Motor neuron (in vitro differentiated cells): ENCODE measurements at regions not wholly inside any gene's neighbourhood (a gene's known extent, or its start where the extent isn't known, plus 50 kb on each side); places are given as distances from the start of the nearest gene placed in this dataset.
A peak's percentile ranks its signal among the peaks of the same experiment; 100 is the strongest.

Source experiments
- ATAC-seq, 8 experiments: fragments of 200-7000 bp; cut with Tn5 transposase; replicated peaks in 6 of 8; 2 replicates each; pipeline ENCODE4 v1.8.0; 2021; ENCODE audit warnings: mild to moderate bottlenecking in 8 of 8, moderate library complexity in 8 of 8
- H3K27ac ChIP-seq, 2 donors: fragments of 250-450 bp; sonication (Bioruptor Pico); 2 replicates each; pipeline ENCODE4 v1.9.0; 2021; ENCODE audit warnings: antibody characterized with exemption in 2 of 2, mild to moderate bottlenecking in 2 of 2, moderate library complexity in 1 of 2
- H3K4me1 ChIP-seq, 2 donors: fragments of 250-450 bp; sonication (Bioruptor Pico); replicated peaks in 1 of 2; 2 replicates each; pipeline ENCODE4 v1.6.1; 2021; ENCODE audit warnings: antibody characterized with exemption in 2 of 2, mild to moderate bottlenecking in 2 of 2, moderate library complexity in 1 of 2
- H3K4me3 ChIP-seq, 5 donors: fragments of 250-450 bp; sonication (Bioruptor Pico); 2 replicates each; pipeline ENCODE4 v1.9.0; 2021; ENCODE audit warnings: antibody characterized with exemption in 5 of 5, mild to moderate bottlenecking in 5 of 5, moderate library complexity in 4 of 5
- whole genome bisulfite sequencing, 10 experiments: fragments of 450-650 bp; shearing (Covaris generic); methylation state at CpG; one replicate each; pipeline ENCODE4 v1.0.0; 2022; 5-methylcytosine and 5-hydroxymethylcytosine counted together
- in situ Hi-C, 9 experiments: fragments of 400-800 bp; cut with MboI; loops; one replicate each; pipeline ENCODE4 v1.15.0; 2021; ENCODE audit warnings: low sequenced_read_pairs in 9 of 9, low pct_unique_long_range_greater_than_20kb in 2 of 9; ENCODE audit not compliant: unreplicated experiment in 9 of 9

DNA sequence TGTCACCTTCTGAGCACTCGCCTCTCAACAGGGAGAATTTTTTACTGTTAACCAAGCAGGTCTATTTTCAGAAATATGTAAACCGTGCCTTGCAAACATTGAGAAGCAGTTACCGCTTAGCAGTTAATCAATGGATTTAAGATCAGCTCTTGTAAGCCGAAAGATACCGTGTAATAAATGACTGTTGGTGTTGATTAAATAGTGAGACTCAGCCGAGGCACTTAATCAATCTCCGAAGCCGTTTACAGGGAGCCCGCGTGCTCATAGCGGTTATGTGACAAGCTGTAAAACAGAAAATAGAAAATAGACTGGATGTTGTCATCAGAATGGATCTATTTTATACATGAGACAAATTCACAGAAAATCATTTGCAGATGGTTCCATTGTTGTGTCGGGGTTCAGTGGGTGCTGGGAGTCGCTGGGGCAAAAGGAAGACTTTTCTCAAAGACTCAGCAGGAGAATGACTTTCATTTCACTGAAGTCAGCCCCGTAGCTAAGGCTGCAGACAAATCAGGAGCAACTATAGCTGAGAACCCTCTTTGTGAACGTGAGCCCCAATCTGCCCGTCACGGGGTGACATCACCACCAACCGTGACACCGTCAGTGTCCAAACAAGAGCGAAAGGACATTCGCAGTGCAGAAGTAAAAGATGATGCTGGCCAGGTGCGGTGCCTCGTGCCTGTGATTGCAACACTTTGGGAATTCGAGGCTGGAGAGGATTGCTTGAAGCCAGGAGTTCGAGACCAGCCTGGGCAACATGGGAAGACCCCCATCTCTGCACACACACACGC is 275.3 kb downstream of the CRLF2 start:
- peak in 4 of 8 experiments; percentile 17 to 81 (median 68) for ATAC-seq
- H3K4me3 ChIP-seq: no peak overlapping the region
- peaks cover 0 to 4% of the 10 kb centered on the region in 2 donors for H3K4me1 ChIP-seq
- WGBS, 10 experiments: 0 to 70% (median 48%) methylated on average over 2 to 16 of the region's 26 CpGs; no CpG with 5 or more reads in 1 of the 10 experiments
- in situ Hi-C loops: no loop called here
- H3K27ac ChIP-seq: no peak overlapping the region

GRCh38 chrX:933611-934010 is 278.8 kb downstream of the CRLF2 start:
- in situ Hi-C loops: no loop called here
- no peak overlapping the region for H3K4me3 ChIP-seq
- H3K27ac ChIP-seq: no peak overlapping the region
- WGBS, 10 experiments: 20 to 67% (median 37%) methylated on average over 1 to 10 of the region's 11 CpGs; no CpG with 5 or more reads in 2 of the 10 experiments
- ATAC-seq: no peak
- H3K4me1 ChIP-seq: peaks cover 0 to 4% of the 10 kb centered on the region in 2 donors

- Histone ChIP-seq H3K4me1 (no peaks in the 10 kb centered on the region), H3K4me3 (no peak overlapping the region), H3K27ac (no peak overlapping the region)
- in situ Hi-C loops: no loop called here
- ATAC-seq: no peak
- WGBS, 10 experiments: 36 to 85% (median 79%) methylated on average over 2 to 4 of the region's 4 CpGs; no CpG with 5 or more reads in 3 of the 10 experiments
Observed at GRCh38 chrX:928606-929005, 283.8 kb downstream of the CRLF2 start.

GRCh38 chrX:926991-927390 is 285.5 kb downstream of the CRLF2 start:
- H3K4me3 ChIP-seq: no peak overlapping the region
- in situ Hi-C loops: no loop called here
- 80 to 100% (median 83%) methylated on average over 1 to 2 of the region's 2 CpGs; no CpG with 5 or more reads in 4 of the 10 experiments for WGBS, 10 experiments
- no peak overlapping the region for H3K27ac ChIP-seq
- ATAC-seq: no peak
- no peaks in the 10 kb centered on the region for H3K4me1 ChIP-seq

- Histone ChIP-seq H3K4me3 (no peak overlapping the region), H3K4me1 (no peaks in the 10 kb centered on the region), H3K27ac (no peak overlapping the region)
- in situ Hi-C loops: no loop called here
- no peak for ATAC-seq
- WGBS, 10 experiments: 4 to 92% (median 82%) methylated on average over 1 to 4 of the region's 9 CpGs; no CpG with 5 or more reads in 4 of the 10 experiments
Observed at GRCh38 chrX:926070-926469, 286.4 kb downstream of the CRLF2 start.

DNA sequence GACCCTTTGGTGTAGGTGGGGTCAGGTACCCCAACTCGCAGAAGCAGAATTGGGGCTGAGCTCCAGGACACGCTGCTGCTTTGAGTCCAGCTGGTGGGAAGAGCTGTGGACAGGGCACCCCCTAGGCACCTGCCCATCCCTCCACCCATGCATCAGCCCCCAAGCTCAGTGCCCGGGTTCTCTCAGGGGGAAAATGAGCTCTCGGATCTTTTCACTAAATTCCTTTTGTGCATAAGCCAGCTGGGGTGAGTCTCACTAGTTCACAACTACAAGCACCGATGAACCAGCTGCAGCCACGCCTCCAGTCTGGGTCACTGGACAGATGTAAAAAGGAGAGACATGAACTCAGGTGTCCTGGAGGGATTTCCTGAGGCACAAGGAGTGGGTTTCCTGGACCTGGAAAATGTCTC is 286.8 kb downstream of the CRLF2 start:
- Histone ChIP-seq H3K4me3 (no peak overlapping the region), H3K4me1 (no peaks in the 10 kb centered on the region), H3K27ac (no peak overlapping the region)
- in situ Hi-C loops: no loop called here
- 20 to 87% (median 60%) methylated on average over 1 to 6 of the region's 6 CpGs; no CpG with 5 or more reads in 3 of the 10 experiments for WGBS, 10 experiments
- no peak for ATAC-seq

DNA sequence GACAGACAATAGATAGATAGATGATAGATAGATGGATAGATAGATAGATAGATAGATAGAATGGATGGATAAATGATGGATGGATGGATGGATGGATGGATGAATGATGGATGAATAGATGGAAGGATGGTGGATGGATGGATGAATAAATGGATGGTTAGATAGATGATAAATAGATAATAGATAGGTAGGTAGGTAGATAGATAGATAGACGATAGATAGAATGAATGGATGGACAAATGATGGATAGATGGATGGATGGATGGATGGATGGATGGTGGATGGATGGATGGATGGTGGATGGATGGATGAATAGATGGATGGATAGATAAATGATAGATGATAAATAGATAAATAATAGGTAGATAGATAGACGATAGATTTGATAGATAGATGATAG is 287.4 kb downstream of the CRLF2 start:
- no peak overlapping the region for H3K4me3 ChIP-seq
- ATAC-seq: no peak
- H3K4me1 ChIP-seq: peaks cover 1 to 5% of the 10 kb centered on the region in 2 donors
- H3K27ac ChIP-seq: no peak overlapping the region
- in situ Hi-C loops: no loop called here
- WGBS, 10 experiments: 8 to 94% (median 61%) methylated on average over 1 to 2 of the region's 2 CpGs; no CpG with 5 or more reads in 1 of the 10 experiments

DNA sequence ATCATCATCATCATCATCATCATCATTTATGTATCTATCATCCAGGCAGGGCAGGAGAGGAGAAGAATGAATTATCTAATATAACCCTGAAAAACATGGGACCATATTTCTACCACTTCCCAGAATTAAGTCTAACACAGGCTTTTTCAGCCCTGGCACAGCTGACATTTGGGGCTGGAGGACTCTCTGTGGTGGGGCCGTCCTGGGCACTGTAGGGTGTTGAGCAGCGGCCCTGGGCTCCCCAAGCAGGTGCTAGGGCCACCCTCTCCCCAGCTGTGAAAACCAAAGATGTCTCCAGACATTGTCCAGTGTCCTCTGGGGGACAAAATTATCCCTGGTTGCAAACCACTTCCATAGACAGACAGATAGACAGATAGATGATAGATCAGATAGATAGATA is 288.4 kb downstream of the CRLF2 start:
- H3K4me1 ChIP-seq: peaks cover 4 to 7% of the 10 kb centered on the region in 2 donors
- WGBS, 10 experiments: 0 to 67% (median 20%) methylated on average over 1 of the region's 2 CpGs; no CpG with 5 or more reads in 7 of the 10 experiments
- no peak for ATAC-seq
- in situ Hi-C loops: no loop called here
- H3K4me3 ChIP-seq: no peak overlapping the region
- H3K27ac ChIP-seq: no peak overlapping the region

GRCh38 chrX:920234-920799 is 289.7 kb downstream of the SHOX start:
- WGBS, 10 experiments: 0 to 84% (median 31%) methylated on average over 5 to 13 of the region's 25 CpGs; no CpG with 5 or more reads in 3 of the 10 experiments
- H3K4me1 ChIP-seq: peaks cover 7 to 22% of the 10 kb centered on the region in 2 donors
- H3K4me3 ChIP-seq: no peak overlapping the region
- in situ Hi-C loops: no loop called here
- peak overlapping the region in 1 of 2 donors; percentile 19 for H3K27ac ChIP-seq
- peak in 6 of 8 experiments; percentile 9 to 83 (median 62) for ATAC-seq

- peak in 5 of 8 experiments; percentile 69 to 97 (median 86) for ATAC-seq
- in situ Hi-C loops: no loop called here
- WGBS, 10 experiments: 0 to 80% (median 31%) methylated on average over 1 to 6 of the region's 9 CpGs; no CpG with 5 or more reads in 2 of the 10 experiments
- no peak overlapping the region for H3K27ac ChIP-seq
- H3K4me3 ChIP-seq: no peak overlapping the region
- peaks cover 7 to 24% of the 10 kb centered on the region in 2 donors for H3K4me1 ChIP-seq
Observed at GRCh38 chrX:916230-916599, 285.6 kb downstream of the SHOX start.

GRCh38 chrX:915427-916229 is 285.0 kb downstream of the SHOX start:
- ATAC-seq: peak in 1 of 8 experiments; percentile 46

GRCh38 chrX:914206-914605 is 283.6 kb downstream of the SHOX start:
- Histone ChIP-seq H3K4me3 (no peak overlapping the region), H3K4me1 (peaks cover 0 to 20% of the 10 kb centered on the region in 2 donors), H3K27ac (no peak overlapping the region)
- in situ Hi-C loops: no loop called here
- ATAC-seq: no peak

More at GRCh38 chrX:915427-916229, 285.0 kb downstream of the SHOX start:
- in situ Hi-C loops: no loop called here
- Histone ChIP-seq H3K4me1 (peaks cover 7 to 24% of the 10 kb centered on the region in 2 donors), H3K4me3 (no peak overlapping the region), H3K27ac (no peak overlapping the region)
- WGBS, 10 experiments: 20 to 77% (median 32%) methylated on average over 1 to 9 of the region's 15 CpGs; no CpG with 5 or more reads in 4 of the 10 experiments

- no peak overlapping the region for H3K27ac ChIP-seq
- in situ Hi-C loops: no loop called here
- WGBS, 10 experiments: 3 to 93% (median 83%) methylated on average over 2 to 9 of the region's 11 CpGs; no CpG with 5 or more reads in 3 of the 10 experiments
- H3K4me3 ChIP-seq: no peak overlapping the region
- H3K4me1 ChIP-seq: peaks cover 0 to 20% of the 10 kb centered on the region in 2 donors
- ATAC-seq: no peak
Observed at GRCh38 chrX:912677-913076, 282.1 kb downstream of the SHOX start.
